Eye (tissue), 1 donor: ENCODE measurements at regions not wholly inside any gene's neighbourhood (a gene's known extent, or its start where the extent isn't known, plus 50 kb on each side); places are given as distances from the start of the nearest gene placed in this dataset.
"Not testable (repeated sequence)": the region's sequence is repeated elsewhere in the genome, so short reads cannot be mapped to it uniquely, and the experiment has no call there.

Source experiments
- DNase-seq: peaks from one replicate; pipeline ENCODE4 v3.0.0-alpha.2; 2015

DNA sequence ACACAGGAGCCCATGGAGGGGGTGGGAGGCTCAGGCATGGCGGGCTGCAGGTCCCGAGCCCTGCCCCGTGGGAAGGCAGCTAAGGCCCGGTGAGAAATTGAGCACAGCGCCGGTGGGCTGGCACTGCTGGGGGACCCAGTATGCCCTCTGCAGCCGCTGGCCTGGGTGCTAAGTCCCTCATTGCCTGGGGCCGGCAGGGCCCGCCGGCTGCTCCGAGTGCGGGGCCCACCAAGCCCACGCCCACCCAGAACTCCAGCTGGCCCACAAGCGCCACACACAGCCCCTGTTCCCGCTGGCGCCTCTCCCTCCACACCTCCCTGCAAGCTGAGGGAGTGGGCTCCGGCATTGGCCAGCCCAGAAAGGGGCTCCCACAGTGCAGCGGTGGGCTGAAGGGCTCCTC, 625.2 kb upstream of the CITED2 start:
- DNase-seq: not testable (repeated sequence)

GRCh38 chr6:139998478-139998877, 624.0 kb upstream of the CITED2 start:
- not testable (repeated sequence) for DNase-seq

DNA sequence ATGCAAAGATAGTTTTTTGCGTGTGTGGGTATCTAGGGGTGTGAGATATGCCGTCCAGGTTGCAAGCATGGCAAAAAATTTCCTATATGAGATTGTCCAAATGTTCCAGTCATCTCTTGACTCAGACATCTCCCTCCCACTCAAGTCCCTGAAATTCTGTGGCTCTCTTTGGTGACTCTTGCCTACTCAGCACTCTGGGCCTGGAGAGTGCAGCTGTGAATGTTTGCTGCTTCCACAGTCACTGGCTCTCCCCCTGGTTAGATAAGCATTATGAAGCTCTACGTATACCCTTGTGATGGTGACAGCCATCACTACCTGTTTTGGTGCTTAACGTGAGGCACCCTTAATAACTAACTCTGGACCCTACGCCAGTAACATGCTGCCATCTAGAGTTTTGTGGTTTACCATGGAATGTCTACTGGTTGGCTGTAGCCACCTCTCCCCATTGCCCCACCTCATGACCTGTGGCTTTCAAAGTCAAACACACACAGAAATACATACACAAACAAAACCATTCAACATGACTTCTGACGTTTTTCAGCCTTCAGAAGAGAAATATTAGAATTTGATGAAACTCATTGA, 621.9 kb upstream of the CITED2 start:
- DNase-seq: no peak

- DNase-seq: no peak
Measured at GRCh38 chr6:139994998-139995397, 620.5 kb upstream of the CITED2 start.

DNA sequence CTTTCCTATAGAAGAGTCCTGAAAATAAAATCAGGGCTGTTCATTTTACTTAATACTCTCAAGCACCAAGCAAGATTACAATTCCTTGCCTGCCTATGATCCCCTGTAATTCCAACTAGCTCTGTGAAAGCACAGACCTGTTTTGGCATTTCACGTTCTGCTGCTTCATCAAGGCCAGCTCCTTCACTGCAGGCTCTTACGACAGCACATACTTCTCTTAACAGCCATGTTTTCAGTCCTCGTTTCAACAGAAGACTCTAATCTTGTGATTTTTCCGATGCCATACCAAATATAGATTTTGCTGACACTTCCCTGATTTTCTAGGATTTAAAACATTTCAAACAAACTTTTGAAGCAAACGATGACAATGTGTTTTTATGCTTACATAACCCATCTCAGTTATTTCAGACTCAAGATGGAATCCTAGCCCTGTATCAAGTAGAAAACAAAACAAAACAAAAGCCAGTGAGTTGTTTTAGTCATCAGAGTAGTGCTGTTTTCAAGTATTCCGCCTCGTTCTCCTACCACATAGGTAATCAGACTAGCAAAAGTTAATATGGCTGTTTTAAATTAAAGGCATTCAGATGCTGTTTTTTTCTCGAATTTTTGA, 616.5 kb upstream of the CITED2 start:
- peak; percentile 57 for DNase-seq

GRCh38 chr6:139990026-139990686, 615.7 kb upstream of the CITED2 start:
- no peak for DNase-seq

DNA sequence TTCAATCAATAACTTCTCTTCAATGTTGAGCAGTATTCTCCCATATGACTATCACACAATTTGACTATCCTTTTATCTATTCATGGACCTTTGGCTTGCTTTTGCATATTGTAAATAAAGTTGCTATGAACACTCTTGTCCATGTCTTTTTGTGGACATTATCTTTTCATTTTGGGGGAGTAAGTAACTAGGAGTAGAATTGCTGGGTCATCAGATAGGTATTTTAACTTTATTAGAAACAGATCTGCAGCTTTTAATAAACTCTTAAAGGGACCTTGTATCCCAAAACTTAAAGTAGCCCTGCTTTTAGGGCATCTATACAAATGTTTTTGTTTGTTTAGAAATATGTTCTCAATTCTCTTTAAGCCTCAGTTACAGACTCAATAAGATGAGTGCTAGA, 614.2 kb upstream of the CITED2 start:
- DNase-seq: no peak

GRCh38 chr6:139987091-139987490, 612.6 kb upstream of the CITED2 start:
- DNase-seq: no peak

- no peak for DNase-seq
Measured at GRCh38 chr6:139985236-139985815, 610.9 kb upstream of the CITED2 start.

DNA sequence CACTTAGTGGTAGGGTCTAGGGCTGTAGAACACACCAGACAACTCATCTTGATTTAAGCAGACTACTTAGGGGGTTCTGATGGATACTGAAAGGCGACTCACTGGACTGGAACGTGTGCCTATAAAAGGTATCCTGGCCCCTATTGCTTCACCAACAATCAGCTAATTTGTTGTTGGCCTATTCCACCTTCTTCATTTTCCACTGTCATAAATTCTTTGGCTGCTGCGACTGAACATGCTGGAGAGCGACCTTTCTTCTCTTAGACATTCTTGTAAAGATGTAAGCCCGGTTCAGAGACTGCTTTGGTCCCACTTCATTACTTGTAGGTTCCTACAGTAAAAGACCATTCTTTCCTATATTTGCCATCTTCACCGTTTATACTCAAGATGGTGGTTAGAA, 609.9 kb upstream of the CITED2 start:
- no peak for DNase-seq

DNA sequence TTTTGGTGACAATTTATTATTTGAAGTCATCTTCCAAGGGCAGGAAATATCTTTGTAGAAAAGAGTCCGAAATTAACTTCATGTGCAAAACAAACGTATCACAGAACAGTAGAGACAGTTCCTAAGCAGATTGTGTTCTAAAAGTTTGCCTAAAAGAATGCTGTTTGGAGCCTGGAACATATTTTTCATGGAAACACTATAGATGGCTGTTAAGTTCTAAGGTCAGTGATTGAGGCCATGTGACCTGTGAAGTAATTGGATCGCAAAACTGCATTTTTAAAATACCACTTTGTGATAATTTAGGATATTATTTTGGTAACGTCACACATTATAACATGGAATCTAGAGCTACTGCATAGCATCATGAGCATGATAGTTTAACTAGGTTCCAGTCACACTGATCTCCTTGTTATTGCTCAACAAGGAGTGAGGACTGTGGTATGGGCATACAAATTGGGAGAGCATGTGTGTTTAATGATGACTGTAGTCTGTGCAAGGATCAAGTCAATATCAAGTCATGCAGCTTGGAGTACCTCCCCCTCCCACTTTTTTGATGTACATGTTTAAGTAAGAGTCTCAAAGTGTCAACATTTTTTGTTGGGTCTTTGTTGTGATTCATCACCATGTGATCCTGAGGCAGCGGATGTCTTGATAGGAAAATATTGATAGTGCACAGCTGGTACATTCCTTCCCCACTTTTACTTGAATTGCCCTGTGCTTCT, 609.3 kb upstream of the CITED2 start:
- DNase-seq: no peak

DNA sequence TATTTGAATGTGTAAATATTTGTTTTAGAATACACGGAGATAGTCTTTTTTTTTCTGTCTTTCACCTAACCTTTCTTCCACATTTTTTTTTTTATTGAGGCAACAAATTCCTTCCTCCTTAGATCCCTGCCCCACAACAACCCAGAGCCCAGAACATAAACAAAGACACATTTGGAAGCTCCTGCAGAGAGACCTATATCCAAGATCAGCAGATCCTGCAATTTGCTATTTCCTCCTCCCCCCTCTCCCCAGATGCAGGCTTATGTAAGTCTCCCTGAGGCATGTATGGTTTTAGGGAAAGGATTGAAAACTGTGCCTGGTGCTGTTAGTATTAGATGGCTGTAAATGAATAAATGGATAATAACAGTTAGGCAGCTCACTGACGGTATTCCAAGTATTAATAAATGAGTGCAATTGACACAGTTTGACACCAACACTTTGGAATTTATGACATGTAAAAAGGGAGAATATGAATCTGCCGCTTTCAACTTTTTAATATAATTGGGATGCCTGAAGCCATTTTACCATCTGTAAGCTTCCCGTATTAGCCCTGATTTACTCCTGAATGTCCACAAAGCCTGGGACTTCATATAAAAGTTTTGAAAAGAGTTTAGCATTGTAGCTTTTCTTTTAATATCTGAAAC, 608.3 kb upstream of the CITED2 start:
- peak; percentile 69 for DNase-seq

GRCh38 chr6:139982195-139982594, 607.7 kb upstream of the CITED2 start:
- DNase-seq: no peak

DNA sequence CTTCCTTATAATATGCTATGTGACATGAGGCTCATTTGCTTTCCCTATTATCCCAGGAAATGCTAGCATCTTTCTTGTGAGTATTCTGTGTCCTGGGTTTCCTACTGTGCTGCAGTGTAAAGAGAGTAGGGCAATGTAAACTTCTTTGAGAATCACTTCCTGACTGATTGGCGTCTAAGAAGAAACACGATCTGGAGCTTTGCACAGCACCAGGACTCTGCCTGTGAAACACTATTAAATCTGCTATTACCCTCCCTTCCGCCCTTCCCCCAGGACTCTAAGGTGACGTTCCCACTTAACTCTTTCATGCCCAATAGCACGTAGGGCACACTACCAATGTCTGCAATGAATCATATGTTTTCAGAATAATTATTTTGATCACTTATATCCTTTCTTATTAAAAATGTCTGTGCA, 607.3 kb upstream of the CITED2 start:
- DNase-seq: peak; percentile 88

- peak; percentile 33 for DNase-seq
Measured at GRCh38 chr6:139981066-139981624, 606.7 kb upstream of the CITED2 start.

- not testable (repeated sequence) for DNase-seq
Measured at GRCh38 chr6:139980631-139981030, 606.2 kb upstream of the CITED2 start.

DNA sequence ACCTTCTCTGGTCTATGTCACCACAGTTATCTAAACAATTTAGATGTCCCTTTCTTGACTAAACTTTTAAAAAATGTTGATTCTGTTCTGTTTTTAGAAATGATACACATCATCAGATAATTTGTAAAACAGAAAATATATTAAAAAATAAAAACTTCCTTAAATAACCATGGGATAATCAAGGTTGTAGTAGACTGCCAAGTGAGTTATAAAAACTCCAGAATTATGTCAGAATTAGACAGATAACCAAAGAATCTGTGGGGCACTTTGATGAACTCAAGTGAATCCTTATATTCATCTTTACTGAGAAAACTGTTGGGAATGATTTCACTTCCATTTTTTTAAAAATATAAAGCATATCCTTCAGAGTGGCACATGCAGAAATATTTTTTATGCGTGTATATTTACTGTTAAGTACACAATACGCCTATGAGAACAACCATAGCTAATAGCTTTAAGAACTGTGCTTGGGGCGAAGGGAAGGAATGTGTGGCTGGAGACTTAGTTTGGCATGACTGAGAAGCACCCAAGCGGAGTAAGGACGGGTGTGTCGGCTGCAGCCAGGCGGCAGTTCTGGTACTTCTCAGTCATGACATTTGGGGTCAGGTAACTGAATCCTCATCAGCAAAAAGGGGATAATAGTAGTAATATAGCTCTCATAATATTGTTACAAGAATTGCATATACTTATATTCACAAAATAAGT, 604.7 kb upstream of the CITED2 start:
- DNase-seq: peak; percentile 80

DNA sequence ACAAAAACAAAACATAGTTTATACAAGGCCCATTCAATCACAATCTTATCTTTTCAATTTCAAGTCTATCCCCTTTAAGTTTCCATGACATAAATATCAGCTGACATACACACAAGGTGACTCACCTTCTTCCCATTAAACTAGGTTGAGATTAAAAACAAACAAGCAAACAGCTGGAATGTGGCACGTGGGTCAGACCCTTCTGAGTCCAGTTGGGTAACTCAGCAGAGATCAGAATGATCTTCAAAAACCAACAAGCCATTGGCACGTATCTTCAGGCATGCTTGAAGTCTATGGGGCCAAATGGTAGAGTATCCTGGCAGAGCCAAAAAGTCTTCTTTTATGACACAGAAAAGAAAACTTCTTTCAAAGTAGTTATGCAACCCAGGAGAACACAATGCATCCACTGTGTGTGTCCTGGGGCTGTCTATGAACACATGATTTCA, 603.5 kb upstream of the CITED2 start:
- DNase-seq: no peak

DNA sequence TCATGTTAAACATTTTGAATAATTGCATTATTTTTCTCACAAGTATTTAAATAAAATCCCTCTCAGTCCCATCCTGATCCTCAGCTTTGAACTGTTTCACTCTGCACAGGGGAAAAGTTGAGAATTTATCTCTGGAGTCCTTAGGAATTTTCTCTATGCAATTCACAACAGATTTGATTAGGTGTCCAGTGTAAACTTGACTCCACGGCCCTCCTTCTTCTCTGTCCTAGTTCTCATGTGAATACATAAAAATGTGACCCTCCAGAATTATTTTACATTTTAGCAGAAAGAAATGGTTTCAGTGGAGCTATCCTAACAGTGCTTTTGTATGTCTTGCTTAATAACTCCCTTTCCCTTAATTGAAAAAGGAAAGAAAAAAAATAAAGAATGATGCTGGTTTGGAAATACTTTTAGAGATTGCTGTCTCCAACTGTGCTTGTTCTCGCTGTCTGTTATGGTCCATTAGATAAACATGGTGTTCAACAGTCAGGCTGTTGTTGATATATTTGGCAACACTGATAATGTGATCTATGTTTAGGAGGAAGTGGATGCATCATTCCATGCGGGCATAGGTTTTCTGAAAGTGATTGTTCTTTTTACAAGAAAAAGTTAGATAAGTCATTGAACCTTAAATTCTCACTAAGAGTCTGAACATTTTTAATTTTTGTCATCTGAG, 599.4 kb upstream of the CITED2 start:
- peak; percentile 32 for DNase-seq

DNA sequence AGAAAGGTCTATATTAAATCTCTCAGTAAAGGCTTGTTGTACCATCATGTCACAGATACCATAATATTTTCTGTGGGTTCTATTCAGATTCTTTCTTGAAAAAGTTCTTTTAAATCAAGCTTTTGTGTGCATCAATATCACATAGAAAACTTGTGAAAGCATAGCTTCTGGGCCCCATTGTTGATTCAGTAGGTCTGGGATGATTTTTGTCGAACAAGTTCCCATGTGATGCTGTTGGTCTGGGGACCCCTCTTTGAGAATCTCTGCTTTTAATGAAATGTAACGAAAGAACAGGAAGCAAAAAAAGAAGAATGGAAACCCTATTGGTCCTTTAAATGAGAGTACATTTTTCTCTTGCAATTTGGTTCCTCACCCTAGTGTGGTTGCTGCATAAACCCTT, 597.7 kb upstream of the CITED2 start:
- DNase-seq: no peak

GRCh38 chr6:139970591-139970991, 596.1 kb upstream of the CITED2 start:
- DNase-seq: no peak
